Fibroblast of villous mesenchyme (primary cell): ENCODE measurements at regions not wholly inside any gene's neighbourhood (a gene's known extent, or its start where the extent isn't known, plus 50 kb on each side); places are given as distances from the start of the nearest gene placed in this dataset.
A peak's percentile ranks its signal among the peaks of the same experiment; 100 is the strongest.

Source experiments
- DNase-seq: peaks from one replicate; pipeline ENCODE4 v3.0.0-alpha.2; 2010; ENCODE audit warnings: low read depth
- H3K4me3 ChIP-seq: 2 replicates; pipeline ENCODE4 v1.5.1; 2011; ENCODE audit warnings: low read depth, mild to moderate bottlenecking, low read length
- CTCF ChIP-seq: IDR thresholded peaks from 2 replicates; pipeline ENCODE4 v1.5.1; 2012; ENCODE audit warnings: low read depth, mild to moderate bottlenecking, low read length; ENCODE audit not compliant: insufficient read depth

GRCh38 chr6:139764498-139764986, 390.1 kb upstream of the CITED2 start:
- no peak overlapping the region for H3K4me3 ChIP-seq
- no peak for TF ChIP-seq CTCF
- DNase-seq = peak; percentile 91

GRCh38 chr6:139763468-139764210, 389.2 kb upstream of the CITED2 start:
- H3K4me3 ChIP-seq = no peak overlapping the region
- DNase-seq = peak; percentile 84
- no peak for TF ChIP-seq CTCF

GRCh38 chr6:139762587-139763031, 388.2 kb upstream of the CITED2 start:
- H3K4me3 ChIP-seq = no peak overlapping the region
- TF ChIP-seq CTCF = no peak
- peak; percentile 40 for DNase-seq

- no peak for TF ChIP-seq CTCF
- no peak for DNase-seq
- no peak overlapping the region for H3K4me3 ChIP-seq
Observed at GRCh38 chr6:139760128-139760527, 385.7 kb upstream of the CITED2 start.

GRCh38 chr6:139759086-139759485, 384.6 kb upstream of the CITED2 start:
- no peak for DNase-seq
- TF ChIP-seq CTCF = no peak
- H3K4me3 ChIP-seq = no peak overlapping the region

- peak; percentile 82 for DNase-seq
- no peak for TF ChIP-seq CTCF
- no peak overlapping the region for H3K4me3 ChIP-seq
Observed at GRCh38 chr6:139758209-139758611, 383.8 kb upstream of the CITED2 start.
